Mesendoderm (in vitro differentiated cells): ENCODE measurements at regions not wholly inside any gene's neighbourhood (a gene's known extent, or its start where the extent isn't known, plus 50 kb on each side); places are given as distances from the start of the nearest gene placed in this dataset.
"Not testable (repeated sequence)": the region's sequence is repeated elsewhere in the genome, so short reads cannot be mapped to it uniquely, and the experiment has no call there.

Experiments used
- DNase-seq: peaks from one replicate; pipeline ENCODE4 v3.0.0; 2013
- H2AK5ac ChIP-seq: 2 replicates; pipeline ENCODE4 v1.6.1; 2013; ENCODE audit warnings: low read length, inconsistent platforms
- H2BK120ac ChIP-seq: 2 replicates; pipeline ENCODE4 v1.6.1; 2013; ENCODE audit warnings: low read depth, mild to moderate bottlenecking, low read length, moderate library complexity, mixed read lengths
- H2BK15ac ChIP-seq: replicated peaks from 2 replicates; pipeline ENCODE4 v1.6.1; 2013; ENCODE audit warnings: low read depth, mild to moderate bottlenecking, moderate library complexity
- H2BK5ac ChIP-seq: 2 replicates; pipeline ENCODE4 v1.6.1; 2013; ENCODE audit warnings: low read length, inconsistent platforms
- H3K18ac ChIP-seq: 2 replicates; pipeline ENCODE4 v1.6.1; 2013; ENCODE audit warnings: mild to moderate bottlenecking, low read length, mixed read lengths
- H3K23ac ChIP-seq: one replicate; pipeline ENCODE4 v1.6.1; 2013; ENCODE audit warnings: low read length
- H3K27ac ChIP-seq: 2 replicates; pipeline ENCODE4 v1.5.1; 2013; ENCODE audit warnings: low read depth, mild to moderate bottlenecking, inconsistent platforms, low read length, moderate library complexity
- H3K27me3 ChIP-seq: 2 replicates; pipeline ENCODE4 v1.6.1; 2013; ENCODE audit warnings: low read length, control low read depth, mild to moderate bottlenecking, inconsistent platforms; ENCODE audit not compliant: insufficient read depth, poor library complexity
- H3K36me3 ChIP-seq: 2 replicates; pipeline ENCODE4 v1.6.1; 2013; ENCODE audit warnings: low read length, inconsistent platforms; ENCODE audit not compliant: control insufficient read depth, insufficient read depth
- H3K4ac ChIP-seq: one replicate; pipeline ENCODE4 v1.6.1; 2013; ENCODE audit warnings: low read depth, mild to moderate bottlenecking, low read length, moderate library complexity
- H3K4me1 ChIP-seq: 2 replicates; pipeline ENCODE4 v1.6.1; 2013; ENCODE audit warnings: low read depth, low read length, inconsistent platforms; ENCODE audit not compliant: control insufficient read depth
- H3K4me2 ChIP-seq: 2 replicates; pipeline ENCODE4 v1.6.1; 2013; ENCODE audit warnings: low read length
- H3K4me3 ChIP-seq: 2 replicates; pipeline ENCODE4 v1.5.1; 2013; ENCODE audit warnings: mild to moderate bottlenecking, low read length
- H3K56ac ChIP-seq: one replicate; pipeline ENCODE4 v1.6.1; 2013; ENCODE audit warnings: low read length
- H3K79me1 ChIP-seq: 2 replicates; pipeline ENCODE4 v1.6.1; 2013; ENCODE audit warnings: low read length, inconsistent platforms
- H3K79me2 ChIP-seq: 2 replicates; pipeline ENCODE4 v1.6.1; 2013; ENCODE audit warnings: mild to moderate bottlenecking, low read length; ENCODE audit not compliant: control insufficient read depth, insufficient read depth
- H3K9ac ChIP-seq: 2 replicates; pipeline ENCODE4 v1.6.1; 2013; ENCODE audit warnings: low read length, inconsistent platforms
- H4K5ac ChIP-seq: one replicate; pipeline ENCODE4 v1.6.1; 2013; ENCODE audit warnings: low read length
- H4K8ac ChIP-seq: one replicate; pipeline ENCODE4 v1.6.1; 2013; ENCODE audit warnings: low read depth, mild to moderate bottlenecking, control low read depth, low read length, moderate library complexity
- WGBS: extraction: QIAGEN DNeasy Blood & Tissue Kit; methylation state at CpG from one replicate; pipeline ENCODE4 v1.1.7; 2013; ENCODE audit warnings: low lambda C conversion rate, missing lambda C conversion rate; ENCODE audit not compliant: insufficient coverage; ENCODE audit errors: extremely low coverage; 5-methylcytosine and 5-hydroxymethylcytosine counted together

- Histone ChIP-seq H3K79me2 (no peaks in the 10 kb centered on the region), H3K36me3 (no peaks in the 10 kb centered on the region), H3K18ac (no peak overlapping the region), H2BK120ac (no peak overlapping the region), H2AK5ac (no peak overlapping the region), H3K4me3 (no peak overlapping the region), H3K79me1 (no peaks in the 10 kb centered on the region), H2BK15ac (no peak overlapping the region), H4K5ac (no peak overlapping the region), H3K56ac (no peak overlapping the region), H3K27me3 (no peaks in the 10 kb centered on the region), H3K4me2 (no peak overlapping the region), H3K9ac (no peak overlapping the region), H3K4me1 (no peaks in the 10 kb centered on the region), H2BK5ac (no peak overlapping the region), H3K23ac (no peak overlapping the region), H4K8ac (no peak overlapping the region), H3K4ac (no peak overlapping the region), H3K27ac (no peak overlapping the region)
- no CpG with 5 or more reads among the region's 1 CpG for WGBS
- DNase-seq = no peak
Measured at GRCh38 chr9:102506406-102506805, 488.7 kb upstream of the CYLC2 start.

GRCh38 chr9:102499468-102499867, 495.7 kb upstream of the CYLC2 start:
- no peak overlapping the region for H3K4me3 ChIP-seq
- no peak for DNase-seq
- no peak overlapping the region for H3K4me2 ChIP-seq
- H4K5ac ChIP-seq = no peak overlapping the region
- no peak overlapping the region for H3K56ac ChIP-seq
- no CpG with 5 or more reads among the region's 1 CpG for WGBS
- no peak overlapping the region for H4K8ac ChIP-seq
- H3K27ac ChIP-seq = no peak overlapping the region
- H3K9ac ChIP-seq = no peak overlapping the region
- H3K36me3 ChIP-seq = no peaks in the 10 kb centered on the region
- no peaks in the 10 kb centered on the region for H3K27me3 ChIP-seq
- no peak overlapping the region for H2AK5ac ChIP-seq
- no peak overlapping the region for H2BK5ac ChIP-seq
- H3K4me1 ChIP-seq = no peaks in the 10 kb centered on the region
- H3K23ac ChIP-seq = no peak overlapping the region
- H2BK120ac ChIP-seq = no peak overlapping the region
- H2BK15ac ChIP-seq = no peak overlapping the region
- no peak overlapping the region for H3K4ac ChIP-seq
- no peaks in the 10 kb centered on the region for H3K79me2 ChIP-seq
- no peaks in the 10 kb centered on the region for H3K79me1 ChIP-seq
- no peak overlapping the region for H3K18ac ChIP-seq

GRCh38 chr9:102497709-102498108, 497.4 kb upstream of the CYLC2 start:
- no peaks in the 10 kb centered on the region for H3K36me3 ChIP-seq
- H3K79me2 ChIP-seq = no peaks in the 10 kb centered on the region
- no peak overlapping the region for H2AK5ac ChIP-seq
- no peak overlapping the region for H3K9ac ChIP-seq
- H3K4me3 ChIP-seq = no peak overlapping the region
- H3K79me1 ChIP-seq = no peaks in the 10 kb centered on the region
- DNase-seq = no peak
- H3K4me1 ChIP-seq = no peaks in the 10 kb centered on the region
- no peak overlapping the region for H4K5ac ChIP-seq
- no peak overlapping the region for H4K8ac ChIP-seq
- no peak overlapping the region for H3K23ac ChIP-seq
- H3K27me3 ChIP-seq = no peaks in the 10 kb centered on the region
- no peak overlapping the region for H3K56ac ChIP-seq
- H3K4me2 ChIP-seq = no peak overlapping the region
- no CpG with 5 or more reads among the region's 9 CpGs for WGBS
- H2BK15ac ChIP-seq = no peak overlapping the region
- no peak overlapping the region for H2BK120ac ChIP-seq
- H3K27ac ChIP-seq = no peak overlapping the region
- H3K4ac ChIP-seq = no peak overlapping the region
- H2BK5ac ChIP-seq = no peak overlapping the region
- H3K18ac ChIP-seq = no peak overlapping the region

GRCh38 chr9:102486976-102487375, 508.2 kb upstream of the CYLC2 start:
- not testable (repeated sequence) for H3K27me3 ChIP-seq, H3K56ac ChIP-seq, H4K5ac ChIP-seq, H3K4me1 ChIP-seq, H3K36me3 ChIP-seq, H3K4me3 ChIP-seq, H2BK15ac ChIP-seq, H3K27ac ChIP-seq, H2AK5ac ChIP-seq, H2BK120ac ChIP-seq, H3K4me2 ChIP-seq, H2BK5ac ChIP-seq, H3K23ac ChIP-seq, H3K79me2 ChIP-seq, H3K9ac ChIP-seq, H4K8ac ChIP-seq, H3K79me1 ChIP-seq, H3K4ac ChIP-seq, H3K18ac ChIP-seq, DNase-seq
- WGBS = no CpG with 5 or more reads among the region's 25 CpGs

GRCh38 chr9:102483651-102484050, 511.5 kb upstream of the CYLC2 start:
- H3K79me2 ChIP-seq = no peaks in the 10 kb centered on the region
- no peaks in the 10 kb centered on the region for H3K36me3 ChIP-seq
- no peak overlapping the region for H3K4ac ChIP-seq
- no peak overlapping the region for H3K23ac ChIP-seq
- H3K4me2 ChIP-seq = no peak overlapping the region
- H3K4me3 ChIP-seq = no peak overlapping the region
- H3K56ac ChIP-seq = no peak overlapping the region
- no peaks in the 10 kb centered on the region for H3K27me3 ChIP-seq
- H2BK120ac ChIP-seq = no peak overlapping the region
- H3K18ac ChIP-seq = no peak overlapping the region
- H3K4me1 ChIP-seq = no peaks in the 10 kb centered on the region
- no peak overlapping the region for H4K5ac ChIP-seq
- DNase-seq = no peak
- H3K9ac ChIP-seq = no peak overlapping the region
- no peak overlapping the region for H2AK5ac ChIP-seq
- no CpG with 5 or more reads among the region's 1 CpG for WGBS
- H2BK5ac ChIP-seq = no peak overlapping the region
- no peak overlapping the region for H4K8ac ChIP-seq
- H3K79me1 ChIP-seq = no peaks in the 10 kb centered on the region
- H3K27ac ChIP-seq = no peak overlapping the region
- no peak overlapping the region for H2BK15ac ChIP-seq

GRCh38 chr9:102482776-102483175, 512.4 kb upstream of the CYLC2 start:
- H3K56ac ChIP-seq = no peak overlapping the region
- DNase-seq = no peak
- H2BK15ac ChIP-seq = no peak overlapping the region
- no peak overlapping the region for H4K5ac ChIP-seq
- H2AK5ac ChIP-seq = no peak overlapping the region
- H3K9ac ChIP-seq = no peak overlapping the region
- H3K36me3 ChIP-seq = no peaks in the 10 kb centered on the region
- no peaks in the 10 kb centered on the region for H3K4me1 ChIP-seq
- H3K79me2 ChIP-seq = no peaks in the 10 kb centered on the region
- H3K23ac ChIP-seq = no peak overlapping the region
- no peak overlapping the region for H3K27ac ChIP-seq
- H3K4me2 ChIP-seq = no peak overlapping the region
- no peak overlapping the region for H2BK120ac ChIP-seq
- no peak overlapping the region for H3K4me3 ChIP-seq
- no peaks in the 10 kb centered on the region for H3K27me3 ChIP-seq
- 100% methylated on average over 1 of the region's 1 CpG for WGBS
- no peak overlapping the region for H2BK5ac ChIP-seq
- no peak overlapping the region for H3K4ac ChIP-seq
- no peak overlapping the region for H4K8ac ChIP-seq
- no peaks in the 10 kb centered on the region for H3K79me1 ChIP-seq
- H3K18ac ChIP-seq = no peak overlapping the region
